ENCODE measurements at regions not wholly inside any gene's neighbourhood (a gene's known extent, or its start where the extent isn't known, plus 50 kb on each side); places are given as distances from the start of the nearest gene placed in this dataset.

DNA sequence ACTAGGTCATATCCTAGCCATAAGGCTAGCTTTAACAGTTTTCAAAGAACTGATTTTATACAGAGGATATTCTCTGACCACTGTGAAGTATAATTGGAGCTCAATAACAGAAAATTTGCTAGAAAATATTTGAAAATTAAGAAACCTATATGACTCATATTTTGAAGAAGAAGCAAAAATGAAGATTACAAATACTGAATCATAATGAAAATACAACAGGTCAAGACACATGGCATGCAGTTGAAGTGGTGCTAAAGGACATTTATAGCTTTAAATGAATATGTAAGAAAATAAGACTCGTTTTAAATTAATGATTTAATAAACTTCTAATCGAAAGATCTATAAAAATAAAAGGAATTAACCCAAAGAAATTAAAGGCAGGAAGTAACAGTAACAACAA, 1234.6 kb downstream of the SLC16A7 start:
- peak overlapping the region; percentile 23; the same call in 1 of the 2 replicates for H3K4me3 ChIP-seq (ENCODE audit: low read depth, low read length)

DNA sequence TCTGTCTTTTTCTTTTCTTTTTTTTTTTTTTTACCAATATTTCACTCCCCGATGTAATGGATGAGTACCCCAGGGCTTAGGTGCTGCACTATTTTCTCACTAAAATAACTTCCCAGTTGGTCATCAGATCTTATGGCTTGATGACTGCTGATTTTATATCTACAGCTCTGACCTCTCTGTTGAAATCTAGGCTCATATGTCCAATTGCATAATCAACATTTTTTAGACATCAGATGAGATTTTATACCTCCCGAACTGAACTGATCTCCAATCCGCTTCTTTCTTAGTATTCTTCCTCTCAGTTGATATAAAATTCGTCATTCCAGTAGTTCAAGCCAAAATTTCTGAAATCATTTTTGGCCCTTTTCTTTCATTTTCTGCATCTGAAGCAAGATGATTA, 1236.5 kb downstream of the SLC16A7 start:
- Histone ChIP-seq H3K27ac (ENCODE audit: low read depth, low read length) (peak overlapping the region; percentile 54), H3K4me3 (ENCODE audit: low read depth, low read length) (peak overlapping the region; percentile 54), H3K79me2 (ENCODE audit: control insufficient read depth, insufficient read depth, low read length, unreplicated experiment) (no peaks in the 10 kb centered on the region), H3K36me3 (ENCODE audit: insufficient read depth, low read length) (no peaks in the 10 kb centered on the region), H3K27me3 (ENCODE audit: insufficient read depth, low read length) (no peaks in the 10 kb centered on the region), H2AFZ (ENCODE audit: low read length, unreplicated experiment) (no peak overlapping the region), H3K4me1 (ENCODE audit: control insufficient read depth, insufficient read depth, low read length, unreplicated experiment) (peaks cover 5% of the 10 kb centered on the region)

More for the DNA sequence above, 1234.6 kb downstream of the SLC16A7 start:
- H3K27ac ChIP-seq (ENCODE audit: low read depth, low read length) = peak overlapping the region; percentile 38
- no peaks in the 10 kb centered on the region for H3K36me3 ChIP-seq (ENCODE audit: insufficient read depth, low read length)
- no peaks in the 10 kb centered on the region for H3K79me2 ChIP-seq (ENCODE audit: control insufficient read depth, insufficient read depth, low read length, unreplicated experiment)
- no peaks in the 10 kb centered on the region for H3K27me3 ChIP-seq (ENCODE audit: insufficient read depth, low read length)
- no peak overlapping the region for H2AFZ ChIP-seq (ENCODE audit: low read length, unreplicated experiment)
- H3K4me1 ChIP-seq (ENCODE audit: control insufficient read depth, insufficient read depth, low read length, unreplicated experiment) = peaks cover 5% of the 10 kb centered on the region

DNA sequence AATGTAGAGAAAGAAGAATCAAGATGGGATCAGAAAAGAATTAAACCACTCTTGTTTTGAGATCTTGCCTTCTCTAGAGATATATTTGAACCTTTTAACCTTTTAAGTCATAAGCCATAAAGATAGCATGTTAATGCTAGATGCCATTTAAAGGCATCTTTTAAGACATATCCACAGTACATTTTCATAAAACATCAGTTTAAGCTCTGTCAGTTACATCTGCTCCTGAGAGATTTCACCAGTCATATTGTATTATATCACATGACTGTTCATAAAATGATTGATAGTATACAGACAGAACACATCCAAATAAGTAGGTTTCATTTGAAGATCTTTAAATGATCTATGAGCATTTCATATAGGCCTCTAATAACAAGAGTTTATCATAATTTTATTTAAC, 1238.5 kb downstream of the SLC16A7 start:
- H2AFZ ChIP-seq (ENCODE audit: low read length, unreplicated experiment) = no peak overlapping the region
- peaks cover 5% of the 10 kb centered on the region for H3K4me1 ChIP-seq (ENCODE audit: control insufficient read depth, insufficient read depth, low read length, unreplicated experiment)
- H3K27ac ChIP-seq (ENCODE audit: low read depth, low read length) = no peak overlapping the region
- no peaks in the 10 kb centered on the region for H3K36me3 ChIP-seq (ENCODE audit: insufficient read depth, low read length)
- H3K27me3 ChIP-seq (ENCODE audit: insufficient read depth, low read length) = no peaks in the 10 kb centered on the region
- H3K4me3 ChIP-seq (ENCODE audit: low read depth, low read length) = no peak overlapping the region
- no peaks in the 10 kb centered on the region for H3K79me2 ChIP-seq (ENCODE audit: control insufficient read depth, insufficient read depth, low read length, unreplicated experiment)

GRCh38 chr12:60834806-60835205, 1239.0 kb downstream of the SLC16A7 start:
- H3K79me2 ChIP-seq (ENCODE audit: control insufficient read depth, insufficient read depth, low read length, unreplicated experiment) = no peaks in the 10 kb centered on the region

DNA sequence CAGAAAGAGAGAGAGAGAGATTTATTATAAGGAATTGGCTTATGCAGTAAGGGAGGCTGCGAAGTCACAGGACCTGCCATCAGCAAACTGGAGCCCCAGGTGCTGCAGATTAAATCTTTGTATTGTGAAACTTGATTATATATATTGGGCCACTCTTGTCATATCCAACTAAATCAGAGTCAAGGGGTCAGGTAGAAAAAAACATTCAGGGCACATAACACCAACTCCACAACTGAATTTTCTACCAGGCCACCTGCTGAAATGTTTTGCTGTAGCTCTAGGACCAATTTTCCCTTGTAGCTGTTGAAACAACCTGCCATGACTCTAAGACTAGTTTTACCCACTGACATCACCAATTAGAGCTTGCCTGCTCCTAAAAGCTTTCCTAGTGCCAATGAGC, 1240.8 kb downstream of the SLC16A7 start:
- no peak overlapping the region for H3K27ac ChIP-seq (ENCODE audit: low read depth, low read length)
- no peak overlapping the region for H3K4me3 ChIP-seq (ENCODE audit: low read depth, low read length)
- H3K27me3 ChIP-seq (ENCODE audit: insufficient read depth, low read length) = no peaks in the 10 kb centered on the region

More at GRCh38 chr12:60834806-60835205, 1239.0 kb downstream of the SLC16A7 start:
- Histone ChIP-seq H3K4me1 (ENCODE audit: control insufficient read depth, insufficient read depth, low read length, unreplicated experiment) (peaks cover 5% of the 10 kb centered on the region), H3K27ac (ENCODE audit: low read depth, low read length) (no peak overlapping the region), H3K36me3 (ENCODE audit: insufficient read depth, low read length) (no peaks in the 10 kb centered on the region), H3K4me3 (ENCODE audit: low read depth, low read length) (no peak overlapping the region), H3K27me3 (ENCODE audit: insufficient read depth, low read length) (no peaks in the 10 kb centered on the region), H2AFZ (ENCODE audit: low read length, unreplicated experiment) (no peak overlapping the region)

DNA sequence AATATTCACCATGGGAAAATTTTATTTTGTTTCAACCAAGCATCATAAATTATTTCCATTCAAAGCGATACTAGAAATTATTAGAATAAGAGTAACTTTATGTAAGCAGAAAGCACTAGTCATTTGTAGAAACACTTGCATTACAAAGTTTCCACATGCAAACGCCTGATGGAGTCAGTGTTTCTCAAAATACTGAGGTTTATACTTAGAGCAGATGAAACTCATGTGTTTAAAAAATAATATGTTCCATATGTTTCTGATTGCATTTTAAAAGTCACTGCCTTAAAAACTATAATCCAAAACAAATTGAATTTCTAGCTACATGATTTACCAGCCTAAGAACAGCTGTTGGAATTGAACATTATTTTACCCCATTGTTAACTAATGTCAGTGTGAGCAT, 1246.4 kb downstream of the SLC16A7 start:
- no peak overlapping the region for H3K27ac ChIP-seq (ENCODE audit: low read depth, low read length)
- H2AFZ ChIP-seq (ENCODE audit: low read length, unreplicated experiment) = no peak overlapping the region
- no peaks in the 10 kb centered on the region for H3K79me2 ChIP-seq (ENCODE audit: control insufficient read depth, insufficient read depth, low read length, unreplicated experiment)
- no peak overlapping the region for H3K4me3 ChIP-seq (ENCODE audit: low read depth, low read length)
- H3K36me3 ChIP-seq (ENCODE audit: insufficient read depth, low read length) = no peaks in the 10 kb centered on the region
- peaks cover 5% of the 10 kb centered on the region; the same call in 1 of the 2 replicates for H3K27me3 ChIP-seq (ENCODE audit: insufficient read depth, low read length)
- H3K4me1 ChIP-seq (ENCODE audit: control insufficient read depth, insufficient read depth, low read length, unreplicated experiment) = no peaks in the 10 kb centered on the region

More for the DNA sequence above, 1240.8 kb downstream of the SLC16A7 start:
- Histone ChIP-seq H3K36me3 (ENCODE audit: insufficient read depth, low read length) (no peaks in the 10 kb centered on the region), H3K4me1 (ENCODE audit: control insufficient read depth, insufficient read depth, low read length, unreplicated experiment) (peaks cover 4% of the 10 kb centered on the region), H2AFZ (ENCODE audit: low read length, unreplicated experiment) (no peak overlapping the region), H3K79me2 (ENCODE audit: control insufficient read depth, insufficient read depth, low read length, unreplicated experiment) (no peaks in the 10 kb centered on the region)

GRCh38 chr12:60844101-60844500, 1248.3 kb downstream of the SLC16A7 start:
- Histone ChIP-seq H3K27me3 (ENCODE audit: insufficient read depth, low read length) (peaks cover 8% of the 10 kb centered on the region), H3K79me2 (ENCODE audit: control insufficient read depth, insufficient read depth, low read length, unreplicated experiment) (no peaks in the 10 kb centered on the region), H2AFZ (ENCODE audit: low read length, unreplicated experiment) (no peak overlapping the region), H3K27ac (ENCODE audit: low read depth, low read length) (no peak overlapping the region), H3K36me3 (ENCODE audit: insufficient read depth, low read length) (no peaks in the 10 kb centered on the region), H3K4me3 (ENCODE audit: low read depth, low read length) (no peak overlapping the region), H3K4me1 (ENCODE audit: control insufficient read depth, insufficient read depth, low read length, unreplicated experiment) (no peaks in the 10 kb centered on the region)

- H2AFZ ChIP-seq (ENCODE audit: low read length, unreplicated experiment) = no peak overlapping the region
- H3K4me1 ChIP-seq (ENCODE audit: control insufficient read depth, insufficient read depth, low read length, unreplicated experiment) = no peaks in the 10 kb centered on the region
- no peaks in the 10 kb centered on the region for H3K79me2 ChIP-seq (ENCODE audit: control insufficient read depth, insufficient read depth, low read length, unreplicated experiment)
- no peak overlapping the region for H3K4me3 ChIP-seq (ENCODE audit: low read depth, low read length)
- peaks cover 8% of the 10 kb centered on the region for H3K27me3 ChIP-seq (ENCODE audit: insufficient read depth, low read length)
- no peak overlapping the region for H3K27ac ChIP-seq (ENCODE audit: low read depth, low read length)
- H3K36me3 ChIP-seq (ENCODE audit: insufficient read depth, low read length) = no peaks in the 10 kb centered on the region
Measured at GRCh38 chr12:60844875-60845274, 1249.0 kb downstream of the SLC16A7 start.

DNA sequence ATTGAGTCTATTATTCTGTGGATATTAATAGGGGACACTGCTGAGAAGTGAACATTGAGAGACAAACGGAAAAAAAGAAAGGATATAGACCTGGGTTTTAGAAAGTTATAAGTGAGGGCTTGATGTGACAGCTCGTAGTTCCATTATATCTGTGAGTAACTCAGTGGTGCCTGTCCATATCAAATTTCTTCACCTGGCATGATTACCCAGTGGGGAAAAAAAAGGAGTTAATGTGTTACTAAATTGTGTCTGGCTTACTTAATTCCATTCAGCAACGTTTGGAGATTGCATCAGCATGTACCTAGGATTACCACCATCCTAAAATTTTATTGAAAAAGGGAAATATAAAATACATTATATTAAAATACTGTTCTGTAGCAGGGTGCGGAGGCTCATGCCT, 1249.9 kb downstream of the SLC16A7 start:
- Histone ChIP-seq H3K79me2 (ENCODE audit: control insufficient read depth, insufficient read depth, low read length, unreplicated experiment) (no peaks in the 10 kb centered on the region), H3K36me3 (ENCODE audit: insufficient read depth, low read length) (no peaks in the 10 kb centered on the region), H3K4me1 (ENCODE audit: control insufficient read depth, insufficient read depth, low read length, unreplicated experiment) (no peaks in the 10 kb centered on the region), H3K4me3 (ENCODE audit: low read depth, low read length) (no peak overlapping the region), H3K27ac (ENCODE audit: low read depth, low read length) (no peak overlapping the region), H2AFZ (ENCODE audit: low read length, unreplicated experiment) (no peak overlapping the region), H3K27me3 (ENCODE audit: insufficient read depth, low read length) (peaks cover 8% of the 10 kb centered on the region)

DNA sequence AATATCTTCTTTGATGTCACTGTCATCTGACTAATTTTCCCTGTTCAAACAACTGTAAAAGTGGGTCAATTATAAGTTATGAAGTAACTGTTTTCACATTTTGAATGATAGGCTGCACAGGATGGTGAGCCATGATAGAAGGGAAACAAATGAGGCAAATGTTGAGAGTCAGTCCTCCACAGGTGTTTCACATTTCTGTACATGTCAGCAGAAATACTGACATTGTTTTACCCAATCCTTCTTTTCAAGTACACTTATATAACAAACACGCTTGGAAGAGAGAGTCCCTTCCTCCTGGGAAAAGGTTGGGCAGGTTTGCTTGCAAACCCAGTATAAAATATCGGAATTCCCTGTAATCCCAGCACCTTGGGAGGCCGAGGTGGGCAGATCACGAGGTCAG, 1251.5 kb downstream of the SLC16A7 start:
- H3K4me3 ChIP-seq (ENCODE audit: low read depth, low read length) = no peak overlapping the region
- H3K4me1 ChIP-seq (ENCODE audit: control insufficient read depth, insufficient read depth, low read length, unreplicated experiment) = no peaks in the 10 kb centered on the region
- no peaks in the 10 kb centered on the region for H3K36me3 ChIP-seq (ENCODE audit: insufficient read depth, low read length)
- H3K79me2 ChIP-seq (ENCODE audit: control insufficient read depth, insufficient read depth, low read length, unreplicated experiment) = no peaks in the 10 kb centered on the region
- no peak overlapping the region for H3K27ac ChIP-seq (ENCODE audit: low read depth, low read length)
- H3K27me3 ChIP-seq (ENCODE audit: insufficient read depth, low read length) = peaks cover 8% of the 10 kb centered on the region
- no peak overlapping the region for H2AFZ ChIP-seq (ENCODE audit: low read length, unreplicated experiment)

DNA sequence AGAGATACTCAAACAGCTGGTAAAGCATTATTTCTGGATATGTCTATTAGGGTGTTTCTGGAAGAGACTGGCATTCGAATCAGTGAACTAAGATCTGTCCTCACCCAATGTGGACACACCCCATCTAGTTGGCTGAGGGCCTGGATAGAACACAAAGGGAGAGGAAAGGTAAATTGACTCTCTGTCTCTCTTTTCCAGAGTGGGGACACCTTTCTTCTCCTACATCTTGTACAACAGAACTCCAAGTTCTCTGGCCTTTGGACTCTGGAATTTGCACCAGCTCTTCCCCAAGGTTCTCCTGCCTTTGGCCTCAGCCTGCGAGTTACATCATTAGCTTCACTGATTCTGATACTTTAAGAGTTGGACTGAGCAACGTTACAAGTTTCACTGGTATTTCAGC, 1253.9 kb downstream of the SLC16A7 start:
- H3K79me2 ChIP-seq (ENCODE audit: control insufficient read depth, insufficient read depth, low read length, unreplicated experiment) = no peaks in the 10 kb centered on the region
- H3K4me3 ChIP-seq (ENCODE audit: low read depth, low read length) = no peak overlapping the region
- no peak overlapping the region for H2AFZ ChIP-seq (ENCODE audit: low read length, unreplicated experiment)
- H3K36me3 ChIP-seq (ENCODE audit: insufficient read depth, low read length) = no peaks in the 10 kb centered on the region
- no peaks in the 10 kb centered on the region for H3K4me1 ChIP-seq (ENCODE audit: control insufficient read depth, insufficient read depth, low read length, unreplicated experiment)
- no peak overlapping the region for H3K27ac ChIP-seq (ENCODE audit: low read depth, low read length)
- peaks cover 8% of the 10 kb centered on the region for H3K27me3 ChIP-seq (ENCODE audit: insufficient read depth, low read length)
